Activated T-helper 1 cell treated with anti-CD3 and anti-CD28 coated beads, Interleukin-12 subunit alpha, Interleukin-12 subunit beta, Interleukin-2, Interleukin-4 antibody, amounts not matched to agents 30 ng/mL and 10 ng/mL and 1 ng/mL, durations not matched to agents 14 hours and 24 hours and 36 hours (primary cell): ENCODE measurements at regions not wholly inside any gene's neighbourhood (a gene's known extent, or its start where the extent isn't known, plus 50 kb on each side); places are given as distances from the start of the nearest gene placed in this dataset.

Experiments
- DNase-seq: peaks from one replicate; pipeline ENCODE4 v3.0.0; 2021; ENCODE audit warnings: low spot score
- H3K27ac Mint-ChIP-seq: one replicate; pipeline ENCODE4 v1.8.0; 2021; ENCODE audit warnings: mild to moderate bottlenecking, mixed read lengths
- H3K27me3 Mint-ChIP-seq: one replicate; pipeline ENCODE4 v1.8.0; 2022; ENCODE audit warnings: mild to moderate bottlenecking, moderate library complexity, mixed read lengths; ENCODE audit not compliant: insufficient read depth
- H3K36me3 Mint-ChIP-seq: one replicate; pipeline ENCODE4 v1.8.0; 2021; ENCODE audit warnings: low read depth, mixed read lengths
- H3K4me1 Mint-ChIP-seq: one replicate; pipeline ENCODE4 v1.8.0; 2021; ENCODE audit warnings: low read depth, mixed read lengths
- H3K4me3 Mint-ChIP-seq: one replicate; pipeline ENCODE4 v1.8.0; 2021; ENCODE audit warnings: mild to moderate bottlenecking, moderate library complexity, mixed read lengths
- H3K9me3 Mint-ChIP-seq: one replicate; pipeline ENCODE4 v1.8.0; 2021; ENCODE audit warnings: mixed read lengths
- intact Hi-C: fragments of 100-400 bp; cut with micrococcal nuclease; formaldehyde crosslinking; loops from one replicate; pipeline ENCODE4 v1.15.1; 2024

DNA sequence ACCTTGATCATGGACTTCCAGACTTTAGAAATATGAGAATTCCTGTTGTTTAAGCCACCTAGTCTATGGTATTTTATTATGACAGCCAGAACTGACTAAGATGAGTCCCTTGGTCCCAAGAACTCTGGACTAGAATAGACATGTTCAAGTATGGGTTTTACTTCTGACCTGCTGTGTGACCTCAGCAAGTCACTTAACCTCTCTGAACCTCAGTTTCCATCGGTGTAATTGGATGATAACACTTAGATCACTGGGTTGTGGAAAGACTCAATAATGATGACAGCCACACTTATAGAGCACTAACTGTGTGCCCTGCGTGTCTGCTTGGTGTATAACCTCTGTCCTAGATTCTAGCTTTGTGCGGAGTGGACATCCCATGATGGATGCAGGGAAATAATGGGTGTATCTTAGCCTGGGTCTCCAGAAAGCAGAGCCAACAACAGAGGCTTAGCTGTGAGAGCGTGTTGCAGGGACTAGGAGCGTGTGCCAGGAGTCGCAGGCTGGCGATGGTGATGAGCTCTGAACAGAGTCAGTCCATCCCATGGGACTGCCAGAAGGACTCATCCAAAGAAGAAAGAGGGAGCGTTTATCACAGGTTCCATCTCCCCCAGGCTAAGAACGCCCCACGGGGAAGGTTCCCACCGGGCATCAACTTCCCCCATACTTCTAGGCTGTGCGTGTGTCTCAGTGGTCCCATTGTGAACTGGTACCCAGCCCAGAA lies 93.2 kb upstream of the TP53I11 start:
- Mint-ChIP-seq H3K27ac (no peak overlapping the region), H3K4me1 (peaks cover 9% of the 10 kb centered on the region), H3K27me3 (peaks cover 3% of the 10 kb centered on the region), H3K4me3 (no peak overlapping the region), H3K36me3 (no peaks in the 10 kb centered on the region), H3K9me3 (no peaks in the 10 kb centered on the region)
- DNase-seq, result no peak
- intact Hi-C loops, result no loop called here

DNA sequence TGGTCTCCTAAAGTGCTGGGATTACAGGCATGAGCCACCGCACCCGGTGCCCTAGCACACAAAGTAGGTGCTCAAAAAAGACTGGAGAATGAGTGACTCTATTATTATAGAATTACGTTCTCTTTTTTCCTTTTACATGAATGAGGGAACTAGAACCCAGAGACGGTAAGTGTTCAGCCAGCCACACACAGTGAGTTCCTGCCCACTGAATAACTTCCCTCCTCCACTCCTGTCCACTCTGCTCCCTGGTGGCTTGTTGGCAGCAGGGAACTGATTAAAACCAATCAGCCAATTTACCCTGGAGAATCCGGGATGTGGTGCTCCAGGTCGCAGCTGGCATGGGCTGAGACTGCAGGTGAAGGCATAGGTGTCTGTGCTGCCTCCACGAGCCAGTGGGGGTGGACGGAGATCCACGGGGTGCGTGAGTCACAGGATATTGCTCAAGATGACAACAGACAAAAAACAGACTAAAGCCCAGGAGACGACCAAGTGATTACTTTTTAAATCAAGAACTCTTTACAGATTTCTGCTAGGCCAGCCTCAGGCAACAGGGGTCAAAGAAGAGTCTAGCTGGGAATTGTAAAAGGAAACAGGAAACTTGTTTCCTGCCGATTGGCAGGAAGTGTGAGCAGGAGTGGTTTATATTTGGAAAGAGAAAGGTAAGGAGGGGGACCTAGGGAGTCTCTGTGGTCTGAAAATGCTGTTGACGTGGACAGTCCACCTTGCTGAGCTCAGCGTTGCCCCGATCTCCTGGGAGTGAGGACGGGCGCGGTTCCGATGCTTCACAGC lies 95.2 kb upstream of the TP53I11 start:
- Mint-ChIP-seq H3K4me1 (peaks cover 9% of the 10 kb centered on the region), H3K27me3 (peaks cover 3% of the 10 kb centered on the region), H3K9me3 (no peaks in the 10 kb centered on the region), H3K27ac (no peak overlapping the region), H3K36me3 (no peaks in the 10 kb centered on the region), H3K4me3 (no peak overlapping the region)
- DNase-seq, result no peak
- intact Hi-C loops, result no loop called here

DNA sequence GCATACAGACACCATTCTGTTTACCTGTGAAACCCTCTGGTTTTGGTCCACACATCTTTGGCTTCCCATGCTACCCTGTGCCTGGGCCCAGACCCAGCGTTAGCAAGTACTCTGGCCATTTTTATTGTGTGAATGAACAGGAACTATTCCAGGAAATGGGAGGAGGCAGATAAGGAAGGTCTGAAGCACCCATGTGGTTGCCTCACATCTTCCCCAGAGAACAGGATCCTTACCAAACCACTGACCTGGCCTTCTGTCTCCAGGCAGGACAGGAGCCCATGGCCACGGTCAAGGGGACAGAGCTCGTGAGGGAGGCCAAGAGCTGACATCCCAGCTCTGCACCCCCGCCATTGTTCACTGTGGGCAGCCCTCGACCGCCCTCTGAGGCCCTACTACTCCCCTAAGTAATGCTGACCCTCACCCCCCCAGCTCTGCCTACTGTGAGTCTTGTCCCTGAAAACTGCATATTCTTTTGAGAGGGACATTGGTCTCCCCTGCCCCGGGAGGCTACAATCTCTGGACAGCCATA lies 97.7 kb upstream of the TP53I11 start:
- intact Hi-C loops, result no loop called here
- H3K27me3 Mint-ChIP-seq, result peaks cover 3% of the 10 kb centered on the region
- H3K36me3 Mint-ChIP-seq, result no peaks in the 10 kb centered on the region
- no peak overlapping the region for H3K27ac Mint-ChIP-seq
- no peak overlapping the region for H3K4me3 Mint-ChIP-seq
- no peaks in the 10 kb centered on the region for H3K9me3 Mint-ChIP-seq
- H3K4me1 Mint-ChIP-seq, result peaks cover 9% of the 10 kb centered on the region
- no peak for DNase-seq

DNA sequence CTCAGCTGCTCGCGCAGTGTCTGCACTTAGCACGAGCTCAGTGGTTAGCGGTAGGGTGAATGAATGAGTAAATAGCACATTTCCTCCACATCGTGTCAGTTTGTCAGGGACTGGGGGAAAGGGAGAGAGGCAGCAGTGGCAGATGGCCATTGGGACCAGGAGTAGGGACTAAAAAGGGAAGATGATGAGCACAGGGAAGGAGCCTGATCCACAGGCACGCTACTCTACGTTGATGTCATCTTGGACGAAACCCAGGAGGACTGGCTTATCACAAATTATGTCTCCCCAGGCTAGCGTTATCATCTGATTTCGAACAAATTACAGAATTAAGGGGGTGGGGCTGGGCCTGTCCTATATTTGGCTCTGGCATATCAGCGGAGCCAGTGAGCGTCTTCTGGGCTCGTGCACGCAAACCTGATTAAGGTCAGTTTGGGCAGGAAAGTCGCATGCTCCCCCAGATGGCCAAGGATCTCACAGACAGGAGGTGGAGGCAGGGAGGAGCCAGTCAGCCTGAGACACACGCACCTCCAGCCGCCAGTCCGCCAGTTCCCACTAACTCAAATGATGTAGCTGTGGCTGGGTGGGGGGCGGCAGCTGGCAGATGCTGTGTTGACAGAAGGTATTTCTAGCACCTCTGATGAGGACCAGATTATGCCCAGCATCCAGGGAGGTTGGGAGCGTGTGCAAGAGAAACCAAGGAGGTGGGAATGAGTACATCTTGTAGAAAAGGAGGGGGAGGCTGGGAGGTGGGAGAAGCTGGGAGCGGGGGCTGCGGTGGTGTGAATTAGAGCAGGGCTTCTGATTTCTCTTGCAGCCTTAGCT lies 97.4 kb upstream of the PRDM11 start:
- no peak for DNase-seq
- Mint-ChIP-seq H3K4me1 (peaks cover 9% of the 10 kb centered on the region), H3K9me3 (no peaks in the 10 kb centered on the region), H3K27me3 (peaks cover 3% of the 10 kb centered on the region), H3K36me3 (no peaks in the 10 kb centered on the region), H3K4me3 (no peak overlapping the region), H3K27ac (no peak overlapping the region)
- intact Hi-C loops, result no loop called here

DNA sequence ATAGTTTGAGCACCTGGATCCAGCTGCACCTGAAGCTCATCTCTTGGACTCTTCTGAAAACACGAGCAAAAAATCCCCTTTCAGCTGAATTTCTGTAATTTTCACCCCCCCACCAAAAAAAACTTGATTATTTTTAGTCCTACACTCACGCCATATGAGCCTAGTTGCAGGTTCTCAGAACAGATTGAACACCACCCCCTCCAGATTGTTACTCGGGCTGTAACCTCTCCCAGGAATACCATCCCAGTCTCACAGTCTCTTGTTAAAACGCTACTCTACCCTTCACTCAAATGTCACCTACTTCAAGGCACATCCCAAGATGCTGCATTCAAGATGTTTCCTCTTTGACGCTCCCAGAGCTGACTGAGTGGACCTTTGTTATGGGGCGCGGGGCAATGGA lies 96.3 kb upstream of the PRDM11 start:
- H3K27ac Mint-ChIP-seq, result no peak overlapping the region
- intact Hi-C loops, result no loop called here
- no peak overlapping the region for H3K4me3 Mint-ChIP-seq
- H3K4me1 Mint-ChIP-seq, result peaks cover 9% of the 10 kb centered on the region
- H3K36me3 Mint-ChIP-seq, result no peaks in the 10 kb centered on the region
- no peaks in the 10 kb centered on the region for H3K9me3 Mint-ChIP-seq
- DNase-seq, result no peak
- peaks cover 1% of the 10 kb centered on the region for H3K27me3 Mint-ChIP-seq

DNA sequence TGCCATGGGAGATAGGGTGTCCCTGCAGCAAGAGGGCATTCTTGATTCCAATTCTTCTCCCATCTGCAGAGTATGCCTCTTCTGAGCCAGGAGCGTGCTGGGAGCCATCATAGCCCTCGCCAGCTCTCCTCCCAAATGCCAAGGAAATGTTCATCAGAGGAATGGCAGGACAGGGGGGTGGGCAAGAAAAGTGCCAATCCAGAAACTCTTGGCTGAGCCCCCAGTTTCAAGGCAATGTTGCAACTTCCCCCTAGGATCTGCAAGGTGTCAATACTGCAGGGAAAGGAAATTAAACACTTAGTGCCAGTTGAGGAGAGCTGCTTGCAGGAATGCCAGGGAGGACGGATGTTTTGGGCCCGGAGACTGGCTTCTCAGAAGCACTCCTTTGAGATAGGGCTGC lies 94.8 kb upstream of the PRDM11 start:
- intact Hi-C loops, result no loop called here
- Mint-ChIP-seq H3K4me3 (no peak overlapping the region), H3K9me3 (no peaks in the 10 kb centered on the region), H3K36me3 (no peaks in the 10 kb centered on the region), H3K27me3 (peaks cover 2% of the 10 kb centered on the region), H3K27ac (no peak overlapping the region), H3K4me1 (no peaks in the 10 kb centered on the region)
- no peak for DNase-seq

DNA sequence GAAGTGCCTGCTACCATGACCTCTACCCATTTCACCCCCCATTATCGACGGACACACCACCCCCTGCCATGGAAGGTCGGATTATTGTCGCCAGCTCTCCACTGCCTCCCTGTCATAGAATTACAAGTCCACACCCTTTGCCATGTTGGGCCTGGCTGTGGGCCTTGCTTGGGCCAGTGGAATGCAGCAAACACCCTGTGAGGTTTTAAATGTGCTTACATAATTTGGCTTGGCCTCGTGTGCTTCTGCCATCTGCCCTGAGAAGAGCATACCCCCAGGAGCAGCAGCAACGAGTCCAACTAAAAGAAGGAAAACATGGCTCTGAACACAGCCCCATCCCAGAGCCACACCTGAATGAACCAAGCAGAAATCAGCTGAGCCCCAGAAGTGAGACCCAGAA lies 94.1 kb upstream of the PRDM11 start:
- no peak for DNase-seq
- Mint-ChIP-seq H3K27me3 (peaks cover 2% of the 10 kb centered on the region), H3K27ac (no peak overlapping the region), H3K4me3 (no peak overlapping the region), H3K9me3 (no peaks in the 10 kb centered on the region), H3K36me3 (no peaks in the 10 kb centered on the region), H3K4me1 (no peaks in the 10 kb centered on the region)
- intact Hi-C loops, result no loop called here

DNA sequence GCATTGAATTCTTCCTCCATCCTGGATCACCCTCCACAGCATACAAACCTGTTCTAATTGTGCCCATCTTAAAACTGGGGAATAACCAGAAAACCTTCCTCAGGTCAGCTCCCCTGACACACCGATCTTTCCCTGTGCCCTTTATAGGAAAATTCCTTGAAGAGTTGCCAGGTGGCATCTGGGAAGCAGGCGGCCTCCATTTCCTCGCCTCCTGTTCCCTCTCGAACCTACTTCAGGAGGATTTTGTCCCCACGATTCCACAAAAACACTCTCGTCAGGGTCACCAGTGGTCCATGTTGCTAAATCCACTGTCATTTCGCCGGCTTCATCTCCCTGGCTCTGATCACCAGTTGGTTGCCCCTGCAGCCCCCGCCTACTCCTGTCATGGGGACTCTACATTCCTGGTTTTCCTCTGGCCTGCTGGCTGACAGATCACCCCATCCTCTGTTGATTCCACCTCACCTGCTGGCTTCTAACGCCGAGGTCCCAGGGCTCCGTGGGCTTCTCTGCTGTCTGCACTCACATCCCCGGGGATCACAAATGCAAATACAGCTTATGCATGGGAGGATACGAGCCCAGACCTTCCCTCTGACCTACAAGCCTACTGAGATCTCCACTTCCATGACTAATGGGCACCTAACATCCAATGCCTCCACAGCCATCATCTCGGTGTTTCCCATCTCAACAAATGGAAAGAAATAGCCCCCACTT lies 92.5 kb upstream of the PRDM11 start:
- intact Hi-C loops, result no loop called here

DNA sequence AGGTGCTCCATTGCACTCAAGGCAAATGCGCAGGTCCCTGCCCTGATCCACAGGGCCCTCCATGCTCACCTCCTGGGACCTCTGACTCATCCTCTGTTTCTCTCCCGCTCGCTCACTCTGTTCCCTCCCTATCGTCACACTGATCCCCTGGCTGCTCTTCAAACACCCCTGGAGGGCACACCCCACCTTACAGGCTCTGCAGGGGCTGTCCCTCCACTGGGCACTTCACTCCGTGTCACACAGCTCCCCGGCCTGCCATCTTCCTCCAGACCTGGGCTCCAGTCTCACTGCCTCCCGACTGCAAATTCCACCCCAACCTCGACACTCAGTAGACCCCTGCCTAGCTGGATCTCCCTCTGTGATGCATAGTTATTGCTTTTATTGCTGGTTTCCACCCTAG lies 91.5 kb upstream of the PRDM11 start:
- Mint-ChIP-seq H3K4me1 (no peaks in the 10 kb centered on the region), H3K36me3 (no peaks in the 10 kb centered on the region), H3K27ac (no peak overlapping the region), H3K27me3 (peaks cover 4% of the 10 kb centered on the region), H3K4me3 (no peak overlapping the region), H3K9me3 (no peaks in the 10 kb centered on the region)
- intact Hi-C loops, result no loop called here
- no peak for DNase-seq

More for the DNA sequence above, 92.5 kb upstream of the PRDM11 start:
- H3K27ac Mint-ChIP-seq, result no peak overlapping the region
- no peak overlapping the region for H3K4me3 Mint-ChIP-seq
- H3K9me3 Mint-ChIP-seq, result no peaks in the 10 kb centered on the region
- no peaks in the 10 kb centered on the region for H3K4me1 Mint-ChIP-seq
- no peaks in the 10 kb centered on the region for H3K36me3 Mint-ChIP-seq
- H3K27me3 Mint-ChIP-seq, result peaks cover 2% of the 10 kb centered on the region
- DNase-seq, result no peak

DNA sequence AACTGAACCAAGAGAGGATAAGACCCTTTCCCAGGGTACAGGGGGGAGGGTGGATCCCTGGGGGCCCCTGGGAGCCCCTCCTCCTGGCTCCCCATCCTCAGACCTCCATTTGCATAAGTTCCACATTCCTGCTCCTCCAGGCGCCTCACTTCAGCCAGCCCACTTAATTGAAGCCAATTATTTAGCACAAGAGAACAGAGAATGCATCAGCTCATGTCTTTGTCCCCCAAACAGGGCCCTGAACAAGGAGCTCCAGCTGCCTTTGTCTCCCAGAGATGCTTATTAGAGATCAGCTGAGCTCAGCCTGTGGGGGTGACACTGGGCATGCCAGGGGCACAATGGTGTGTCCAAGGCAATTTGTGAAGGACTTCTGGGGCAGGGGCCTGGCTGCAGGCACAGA lies 89.9 kb upstream of the PRDM11 start:
- no peaks in the 10 kb centered on the region for H3K36me3 Mint-ChIP-seq
- intact Hi-C loops, result no loop called here
- peaks cover 7% of the 10 kb centered on the region for H3K27me3 Mint-ChIP-seq
- H3K9me3 Mint-ChIP-seq, result no peaks in the 10 kb centered on the region
- DNase-seq, result no peak
- no peaks in the 10 kb centered on the region for H3K4me1 Mint-ChIP-seq
- H3K4me3 Mint-ChIP-seq, result no peak overlapping the region
- H3K27ac Mint-ChIP-seq, result no peak overlapping the region

DNA sequence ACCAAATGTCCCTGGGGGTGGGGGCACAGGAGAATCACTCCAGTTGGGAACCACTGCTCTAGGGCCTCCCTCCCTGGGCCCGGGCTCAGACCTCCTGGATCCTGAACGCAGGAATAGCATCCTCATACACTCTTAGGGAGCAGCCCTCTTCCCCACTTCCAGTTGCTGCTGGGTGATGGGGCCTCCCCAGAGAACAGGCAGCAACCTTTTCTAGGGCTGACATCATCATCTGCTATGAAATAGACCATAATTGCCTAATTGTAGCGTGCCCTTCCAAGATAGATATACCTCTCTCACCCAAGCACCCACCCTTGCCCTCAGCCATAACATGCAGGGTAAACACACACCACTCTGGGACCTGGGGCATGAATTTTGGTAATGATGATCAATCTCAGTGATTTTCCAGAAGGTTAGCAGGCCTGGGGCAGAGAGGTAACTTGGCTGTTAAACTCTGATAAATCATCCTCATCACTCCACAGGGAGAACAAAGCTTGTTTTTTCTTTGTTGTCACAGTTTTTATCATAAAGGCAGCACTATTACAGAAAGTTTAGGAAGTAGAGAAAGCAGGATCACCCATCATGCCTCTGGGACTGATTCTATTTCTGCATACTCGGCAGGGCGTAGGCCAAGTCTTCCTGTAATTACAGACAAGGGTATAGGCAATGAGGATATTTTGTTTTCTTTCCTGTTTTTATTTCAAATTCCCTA lies 88.3 kb upstream of the PRDM11 start:
- H3K27me3 Mint-ChIP-seq, result peaks cover 7% of the 10 kb centered on the region

DNA sequence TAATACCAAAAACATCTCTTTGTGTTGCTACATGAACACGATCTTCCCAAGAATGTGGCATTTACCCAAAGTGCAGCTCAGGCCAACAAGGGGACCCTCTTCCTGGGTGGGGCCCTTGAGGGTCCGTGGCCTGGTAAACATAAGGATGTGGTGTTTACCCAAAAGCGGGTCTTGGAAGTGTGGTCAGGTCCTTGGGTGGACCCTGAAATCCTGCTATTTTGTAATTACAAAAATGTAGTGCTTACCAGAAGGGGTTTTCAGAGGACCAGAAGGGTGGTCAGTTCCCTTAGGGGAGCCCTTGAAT lies 87.8 kb upstream of the PRDM11 start:
- intact Hi-C loops, result no loop called here
- no peaks in the 10 kb centered on the region for H3K36me3 Mint-ChIP-seq
- no peak overlapping the region for H3K27ac Mint-ChIP-seq
- peaks cover 7% of the 10 kb centered on the region for H3K27me3 Mint-ChIP-seq
- H3K9me3 Mint-ChIP-seq, result no peaks in the 10 kb centered on the region
- H3K4me3 Mint-ChIP-seq, result no peak overlapping the region
- no peak for DNase-seq
- H3K4me1 Mint-ChIP-seq, result no peaks in the 10 kb centered on the region

More for the DNA sequence above, 88.3 kb upstream of the PRDM11 start:
- Mint-ChIP-seq H3K27ac (no peak overlapping the region), H3K9me3 (no peaks in the 10 kb centered on the region), H3K36me3 (no peaks in the 10 kb centered on the region), H3K4me3 (no peak overlapping the region), H3K4me1 (no peaks in the 10 kb centered on the region)
- no peak for DNase-seq
- intact Hi-C loops, result no loop called here
